GM12892 (cell line): ENCODE measurements at regions not wholly inside any gene's neighbourhood (a gene's known extent, or its start where the extent isn't known, plus 50 kb on each side); places are given as distances from the start of the nearest gene placed in this dataset.

Source experiments
- POLR2A ChIP-seq: IDR thresholded peaks from 2 replicates; pipeline ENCODE4 v1.6.1; 2011; ENCODE audit warnings: low read depth, low read length, control low read depth
- POLR2AphosphoS5 ChIP-seq: IDR thresholded peaks from 2 replicates; pipeline ENCODE4 v1.6.1; 2011; ENCODE audit warnings: low read depth, low read length, control low read depth
- TAF1 ChIP-seq: IDR thresholded peaks from 2 replicates; pipeline ENCODE4 v1.6.1; 2011; ENCODE audit warnings: low read depth, mild to moderate bottlenecking, control low read depth, low read length, borderline replicate concordance

DNA sequence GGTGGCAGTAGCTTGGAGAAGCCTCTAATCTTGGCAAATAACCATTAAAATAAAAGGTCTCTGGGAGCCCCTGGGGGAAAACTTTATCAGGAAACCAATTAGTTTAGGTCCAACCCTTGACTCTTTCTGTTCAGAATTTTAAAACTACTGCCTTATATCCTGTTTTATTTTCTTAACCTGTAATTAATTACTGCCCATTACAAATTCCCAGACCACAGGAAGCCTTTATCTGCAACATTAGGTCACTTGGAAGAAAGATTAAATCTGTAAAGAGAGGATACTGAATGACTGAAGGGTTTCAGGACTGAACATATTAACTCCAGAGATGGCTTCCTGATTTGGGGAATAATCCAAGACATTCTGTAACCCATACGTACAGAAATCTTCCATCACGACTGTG lies 320.5 kb upstream of the SORCS1 start:
- TF ChIP-seq POLR2A (no peak), POLR2AphosphoS5 (no peak), TAF1 (no peak)
